HG03575 (cell line): ENCODE measurements at regions not wholly inside any gene's neighbourhood (a gene's known extent, or its start where the extent isn't known, plus 50 kb on each side); places are given as distances from the start of the nearest gene placed in this dataset.
"Not testable (repeated sequence)": the region's sequence is repeated elsewhere in the genome, so short reads cannot be mapped to it uniquely, and the experiment has no call there.

Experiments
- ATAC-seq: cut with Tn5 transposase; IDR thresholded peaks from one replicate; pipeline ENCODE4 v1.9.1; 2021; ENCODE audit not compliant: unreplicated experiment, insufficient number of reproducible peaks, low FRiP score; ENCODE audit errors: extremely low read depth

DNA sequence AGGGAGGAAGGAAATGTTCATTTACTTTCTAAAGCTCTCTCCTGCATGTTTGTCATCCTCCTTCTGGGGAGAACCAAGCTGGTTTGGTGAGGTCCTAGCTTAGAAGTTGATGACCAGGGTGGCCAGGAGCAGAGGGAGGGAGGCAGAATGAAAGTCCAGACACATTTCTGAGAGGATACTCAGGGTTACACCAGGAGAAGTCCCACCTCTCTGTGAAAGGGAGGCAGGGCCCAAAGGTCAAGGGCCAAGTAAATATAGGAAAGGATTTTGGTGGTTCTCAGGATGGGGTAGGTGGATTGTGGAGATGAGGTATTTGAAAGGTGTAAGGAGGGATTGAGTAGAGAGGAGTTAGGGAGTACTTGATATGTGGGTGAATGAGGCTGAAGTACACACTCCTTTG is 58.0 kb upstream of the FBXO11 start:
- no peak for ATAC-seq

DNA sequence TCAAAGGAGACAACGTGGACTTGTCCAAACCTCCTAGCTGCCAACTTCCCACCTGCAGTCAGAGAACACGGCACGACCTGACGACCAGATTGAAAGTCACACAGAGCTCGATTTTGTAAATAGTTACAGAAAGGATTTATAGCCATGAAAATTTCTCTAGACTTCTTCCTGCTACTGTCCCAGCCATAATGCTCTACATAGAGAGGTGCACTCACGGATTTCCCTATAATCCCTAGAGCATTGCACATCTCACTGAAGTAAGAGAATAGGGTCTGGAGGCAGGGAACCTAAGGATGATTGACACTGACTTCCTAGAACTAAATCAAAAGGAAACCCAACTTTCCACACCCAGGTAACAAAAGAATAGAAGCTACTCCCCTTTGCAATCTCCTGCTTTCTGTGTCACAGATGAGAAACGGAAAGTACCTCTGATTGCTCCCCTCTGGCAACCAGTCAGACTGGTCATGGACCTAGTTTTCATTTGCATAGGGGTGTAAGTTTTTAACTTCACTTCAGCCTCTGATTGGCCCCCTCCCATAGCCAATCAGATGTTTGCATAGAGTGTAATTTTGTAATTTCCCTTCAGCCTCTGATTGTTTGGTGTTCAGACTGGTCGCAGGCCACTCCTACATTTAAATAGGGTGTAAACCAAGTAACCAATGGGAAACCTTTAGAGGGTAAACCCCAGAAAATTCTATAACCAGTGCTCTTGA is 58.6 kb upstream of the FBXO11 start:
- ATAC-seq = no peak

DNA sequence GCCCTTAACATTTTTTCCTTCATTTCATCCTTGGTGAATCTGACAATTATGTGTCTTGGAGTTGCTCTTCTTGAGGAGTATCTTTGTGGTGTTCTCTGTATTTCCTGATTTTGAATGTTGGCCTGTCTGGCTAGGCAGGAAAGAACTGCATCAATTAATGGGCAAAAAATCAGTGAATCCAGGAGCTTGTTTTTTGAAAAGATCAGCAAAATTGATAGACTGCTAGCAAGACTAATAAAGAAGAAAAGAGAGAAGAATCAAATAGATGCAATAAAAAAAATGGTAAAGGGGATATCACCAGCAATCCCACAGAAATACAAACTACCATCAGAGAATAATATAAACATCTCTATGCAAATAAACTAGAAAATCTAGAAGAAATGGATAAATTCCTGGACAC is 70.4 kb upstream of the FBXO11 start:
- ATAC-seq = not testable (repeated sequence)

DNA sequence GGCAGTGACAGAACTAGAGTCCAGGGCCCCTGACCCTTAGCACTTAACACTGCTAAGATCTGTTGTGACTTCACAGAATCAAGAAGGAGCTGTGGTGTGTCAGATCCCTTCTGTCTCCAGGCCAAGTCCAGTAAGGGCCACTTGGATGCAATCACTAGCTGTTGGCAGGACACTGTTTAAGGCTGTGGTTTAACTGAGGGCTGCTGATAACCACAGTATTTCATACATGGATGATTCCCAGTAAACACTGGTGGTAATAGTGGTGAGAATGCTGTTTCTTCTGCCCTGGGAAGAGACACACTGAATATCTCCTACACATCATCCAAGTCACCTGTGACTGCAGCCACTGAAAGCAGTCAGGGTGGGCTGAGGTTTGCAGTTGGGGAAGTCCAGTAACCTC is 77.7 kb upstream of the FBXO11 start:
- ATAC-seq = no peak

DNA sequence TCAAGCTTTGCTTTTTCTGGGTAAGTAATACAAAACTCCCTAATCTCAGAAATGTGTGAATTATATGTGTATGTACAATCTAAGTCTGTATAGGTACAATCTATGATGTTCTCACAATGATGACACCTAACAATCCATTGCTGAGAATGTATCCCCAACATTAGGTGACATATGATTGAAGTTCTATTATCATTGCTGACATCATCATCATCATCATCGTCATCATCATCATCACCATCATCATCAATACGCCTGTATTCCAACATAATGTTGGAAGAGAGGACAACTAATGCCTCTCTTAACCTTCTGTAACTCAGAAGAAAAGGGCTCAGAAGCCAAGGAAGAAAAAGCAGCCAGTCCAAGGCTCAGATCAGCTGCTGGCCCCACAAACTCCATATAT is 84.2 kb upstream of the FBXO11 start:
- no peak for ATAC-seq

DNA sequence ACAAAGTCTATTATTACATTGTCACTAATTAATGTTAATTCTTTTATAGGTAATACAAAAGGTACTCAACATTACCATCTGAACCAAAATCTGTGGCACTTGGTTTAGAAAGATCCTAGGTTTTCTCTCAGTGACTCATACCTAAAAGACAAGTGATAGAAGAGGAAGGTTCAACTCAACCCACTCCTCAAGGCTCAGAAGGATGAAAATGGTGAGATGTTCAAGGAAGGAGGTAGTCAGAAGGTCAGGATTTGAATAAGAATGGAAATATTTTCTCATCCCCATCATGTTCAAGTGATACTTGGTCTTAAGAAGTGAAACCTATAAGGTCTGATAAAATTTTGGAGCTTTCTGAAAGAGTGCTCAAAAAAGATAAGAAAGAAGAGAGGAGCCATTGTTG is 86.4 kb upstream of the FBXO11 start:
- ATAC-seq = no peak

DNA sequence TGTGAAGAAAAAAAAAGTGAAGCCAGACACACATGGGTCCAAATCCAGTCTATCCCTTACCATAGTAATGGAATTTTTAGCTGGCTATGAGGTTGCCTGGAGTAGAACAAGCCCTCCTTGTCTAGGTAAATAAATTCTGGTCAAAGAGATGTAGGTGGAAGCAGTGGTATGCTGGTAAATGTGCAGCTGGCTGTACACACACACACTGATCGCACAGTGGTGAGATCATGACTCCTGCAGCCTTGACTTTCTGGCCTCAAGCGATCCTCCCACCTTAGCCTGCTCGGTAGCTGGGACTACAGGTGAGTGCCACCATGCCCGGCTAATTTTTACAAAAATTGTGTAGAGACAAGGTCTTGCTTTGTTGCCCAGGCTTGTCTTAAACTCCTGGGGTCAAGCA is 90.5 kb upstream of the FBXO11 start:
- no peak for ATAC-seq

DNA sequence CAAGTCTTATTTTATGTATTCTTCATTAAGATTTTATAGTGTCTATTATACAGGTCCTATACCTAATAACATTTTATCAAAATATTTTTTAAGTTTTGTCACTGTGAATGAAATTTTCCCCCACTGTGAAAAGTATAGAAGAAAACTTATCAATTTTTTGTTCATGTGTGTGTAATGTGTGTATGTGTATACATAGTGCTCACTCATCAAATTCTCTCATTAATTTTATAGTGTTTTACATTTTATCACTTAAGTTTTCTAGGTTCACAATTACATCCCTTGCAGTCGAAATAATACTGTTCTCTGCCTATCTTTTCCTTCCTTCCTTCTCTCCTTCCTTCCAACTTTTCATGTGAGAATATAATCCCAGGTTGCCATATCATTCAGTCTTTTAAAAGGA is 93.2 kb upstream of the FBXO11 start:
- ATAC-seq = no peak

DNA sequence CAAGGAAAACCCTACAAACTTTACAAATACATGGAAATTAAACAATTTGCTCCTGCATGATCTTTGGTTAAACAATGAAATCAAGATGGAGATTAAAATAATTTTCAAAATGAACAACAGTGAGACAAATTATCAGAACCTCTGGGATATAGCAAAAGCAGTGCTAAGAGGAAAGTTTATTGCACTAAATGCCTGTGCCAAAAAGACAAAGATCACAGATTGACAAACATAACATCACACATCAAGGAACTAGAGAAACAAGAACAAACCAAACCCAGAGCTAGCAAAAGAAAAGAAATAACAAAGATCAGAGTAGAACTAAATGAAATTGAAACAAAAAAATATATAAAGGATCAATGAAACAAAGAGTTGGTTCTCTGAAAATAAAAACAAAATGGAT is 95.2 kb upstream of the FBXO11 start:
- ATAC-seq = no peak

DNA sequence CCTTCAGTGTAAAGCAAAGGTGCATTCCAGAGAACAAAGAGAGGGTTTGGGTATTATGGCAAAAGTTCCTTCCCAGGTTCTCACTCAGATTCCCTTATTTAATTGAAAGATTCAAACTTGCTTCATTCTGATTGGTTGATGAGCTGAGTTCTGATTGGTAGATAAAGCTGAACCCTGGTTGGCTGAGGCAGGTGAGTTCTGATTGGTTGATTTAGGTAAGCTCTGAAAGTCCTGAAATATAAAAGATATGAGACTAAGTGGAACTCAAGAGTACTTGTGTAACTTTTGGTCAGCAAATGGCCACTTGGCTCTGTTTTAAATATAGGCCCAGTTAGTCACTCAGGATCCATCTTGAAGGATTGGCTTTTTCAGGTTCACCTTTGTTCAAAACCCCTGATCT is 99.8 kb upstream of the FBXO11 start:
- no peak for ATAC-seq

DNA sequence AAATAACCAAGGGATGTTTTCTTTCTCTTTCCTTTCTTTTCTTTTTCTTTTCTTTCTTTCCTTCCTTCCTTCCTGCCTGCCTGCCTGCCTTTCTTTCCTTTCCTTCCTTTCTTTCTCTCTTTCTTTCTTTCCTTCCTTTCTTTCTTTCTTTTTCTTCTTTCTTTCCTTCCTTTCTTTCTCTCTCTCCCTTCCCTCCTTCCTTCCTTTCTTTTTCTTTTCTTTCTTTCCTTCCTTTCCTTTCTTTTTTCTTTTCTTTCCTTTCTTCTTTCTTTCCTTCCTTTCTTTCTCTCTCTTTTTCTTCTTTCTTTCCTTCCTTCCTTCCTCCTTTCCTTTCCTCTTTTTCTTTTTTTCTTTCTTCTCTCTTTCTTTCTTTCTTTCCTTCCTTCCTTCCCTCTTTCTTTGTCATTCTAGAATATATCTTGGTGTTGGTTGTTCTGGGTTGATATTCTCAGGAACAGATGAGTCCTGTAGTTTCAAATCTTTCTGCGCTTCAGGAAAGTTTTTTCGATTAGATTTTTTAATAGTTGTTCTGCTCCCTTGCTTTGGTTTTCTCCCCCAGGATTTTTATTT is 101.5 kb upstream of the FBXO11 start:
- no peak for ATAC-seq

DNA sequence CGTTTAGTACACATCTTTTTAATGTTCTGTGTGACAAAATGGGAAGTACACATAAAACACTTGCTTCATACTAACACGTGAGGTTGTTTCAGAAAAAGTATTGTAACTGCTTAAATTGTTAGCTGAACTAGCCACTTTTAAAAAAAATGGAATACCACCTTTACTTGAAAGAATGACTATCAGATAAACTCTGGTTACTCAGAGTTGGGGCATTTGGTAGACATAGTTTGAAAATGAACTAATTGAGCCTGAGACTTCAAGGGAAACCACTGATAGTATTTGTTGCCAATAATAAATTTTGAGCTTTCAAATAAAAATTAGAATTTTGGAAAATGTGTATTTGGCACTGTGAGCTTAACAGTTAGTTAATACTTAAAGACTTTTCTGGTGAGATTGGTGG is 103.0 kb upstream of the FBXO11 start:
- ATAC-seq = no peak

DNA sequence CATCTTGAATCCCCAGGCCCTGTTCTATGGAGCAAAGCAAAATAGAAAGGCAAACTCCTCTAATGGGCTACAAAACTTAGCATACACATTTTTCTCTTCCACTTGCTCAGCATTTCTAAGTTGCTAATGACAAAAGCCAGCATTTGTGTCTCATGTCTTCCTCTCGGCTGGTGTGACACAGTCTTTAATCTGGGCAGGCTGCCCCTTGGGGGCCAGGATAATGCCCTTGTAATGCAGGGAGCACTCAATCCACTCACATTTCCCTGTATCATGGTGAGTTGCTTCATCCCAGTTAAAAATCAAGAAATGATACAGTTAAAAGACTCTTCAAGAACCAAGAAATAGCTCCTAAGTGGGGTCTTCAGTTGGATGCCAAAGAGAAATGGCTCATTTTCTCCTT is 109.1 kb upstream of the FBXO11 start:
- ATAC-seq = no peak

DNA sequence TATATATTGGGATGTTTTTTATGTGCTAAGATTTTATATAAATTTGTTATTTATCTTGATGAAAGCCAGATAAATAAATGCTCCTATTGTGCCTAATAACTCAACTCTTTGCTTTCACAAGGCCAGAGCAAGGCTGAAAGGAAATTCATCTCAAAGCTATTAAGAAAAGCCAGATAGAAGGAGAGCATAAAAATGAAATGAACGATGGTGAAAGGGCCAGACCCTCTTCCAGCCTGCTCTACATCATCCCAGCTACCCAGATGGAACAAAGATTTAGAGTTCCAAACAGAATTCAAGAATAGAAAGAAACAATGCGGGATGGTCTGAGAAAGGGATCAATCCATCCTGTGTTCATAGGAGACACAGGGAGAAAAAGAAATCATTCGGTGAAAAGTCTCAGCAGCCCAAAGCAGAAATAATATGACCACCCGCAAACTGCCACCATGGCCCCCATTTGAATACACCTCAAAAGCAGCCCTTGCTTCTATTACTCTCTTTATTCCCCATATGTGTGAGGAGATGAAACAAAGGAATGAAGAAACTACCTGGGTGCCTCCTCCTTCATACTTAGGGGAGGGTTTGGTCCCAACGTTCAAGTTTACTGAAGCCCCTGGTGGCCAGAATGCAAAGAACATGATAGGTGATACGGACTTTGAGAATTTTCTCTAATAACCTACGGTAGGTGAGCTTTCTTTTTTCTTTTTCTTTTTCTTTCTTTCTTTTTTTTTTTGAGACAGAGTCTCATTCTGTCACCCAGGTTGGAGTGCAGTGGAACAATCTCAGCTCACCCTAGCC is 110.1 kb upstream of the FBXO11 start:
- ATAC-seq = no peak

DNA sequence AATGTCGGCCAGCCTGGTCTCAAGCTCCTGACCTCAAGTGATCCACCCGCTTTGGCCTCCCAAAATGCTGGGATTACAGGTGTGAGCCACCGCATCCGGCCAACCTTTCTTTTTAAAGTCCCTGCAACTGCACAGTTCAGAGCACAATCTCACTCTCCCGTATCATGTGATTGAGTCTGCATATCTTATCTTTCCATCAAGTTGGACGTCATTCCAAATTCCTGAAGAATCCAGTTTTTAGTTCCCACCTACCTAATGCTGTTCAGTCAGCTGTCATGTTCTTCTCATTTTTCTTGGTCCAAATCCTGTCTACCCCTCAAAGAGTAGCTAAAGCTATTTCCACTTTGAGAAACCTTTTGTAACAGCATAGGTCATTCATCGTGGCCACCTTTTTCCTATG is 110.8 kb upstream of the FBXO11 start:
- ATAC-seq = no peak

DNA sequence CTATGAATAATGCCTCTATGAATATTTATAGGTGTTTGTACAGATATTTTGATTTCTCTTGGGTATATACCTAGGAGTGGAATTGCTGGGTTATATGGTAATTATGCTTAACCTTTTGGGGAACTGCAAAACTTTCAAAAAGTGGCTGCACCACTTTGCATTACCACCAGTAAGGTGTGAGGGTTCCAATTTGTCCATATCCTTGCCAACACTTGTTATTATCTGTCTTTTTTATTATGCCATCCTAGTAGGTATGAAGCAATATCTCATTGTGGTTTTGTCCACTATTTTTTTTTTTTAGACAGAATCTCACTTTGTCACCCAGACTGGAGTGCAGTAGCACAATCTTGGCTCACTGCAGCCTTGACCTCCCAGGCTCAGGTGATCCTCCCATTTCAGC is 112.2 kb upstream of the FBXO11 start:
- ATAC-seq = no peak

DNA sequence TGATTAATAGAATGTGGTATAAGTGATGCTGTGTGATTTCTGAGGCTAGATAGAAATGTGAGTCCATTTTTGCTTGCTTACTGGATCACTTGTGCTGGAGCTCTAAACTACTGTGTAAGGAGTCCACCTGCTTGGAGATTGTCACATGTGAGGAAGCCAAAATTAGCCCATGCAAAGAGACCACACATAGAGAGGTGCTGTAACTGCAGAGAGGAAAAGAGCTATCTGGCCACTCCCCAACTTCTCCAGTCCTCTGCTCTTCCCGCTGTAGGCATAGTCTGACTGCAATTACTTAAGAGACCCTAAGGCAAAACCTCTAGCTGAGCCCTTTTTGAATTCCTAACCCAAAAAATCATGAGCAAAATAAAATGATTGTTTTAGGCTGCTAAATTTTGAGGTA is 120.6 kb upstream of the FBXO11 start:
- no peak for ATAC-seq

DNA sequence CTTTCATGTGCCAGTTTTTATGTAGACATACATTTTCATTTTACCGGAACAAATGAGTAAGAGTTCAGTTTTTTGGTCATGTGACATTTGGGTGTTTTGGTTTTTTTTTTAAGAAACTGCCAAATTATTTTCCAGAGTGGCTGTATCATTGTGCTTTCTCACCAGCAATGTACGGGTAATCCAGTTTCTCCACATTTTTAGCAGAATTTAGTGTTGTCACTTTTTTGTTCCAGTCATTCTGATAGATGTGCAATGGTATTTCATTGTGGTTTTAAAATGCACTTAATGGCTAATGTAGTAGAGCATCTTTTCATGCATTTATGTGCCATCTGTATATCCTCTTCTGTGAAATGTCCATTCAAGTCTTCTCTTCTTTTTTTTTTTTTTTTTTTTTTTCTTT is 126.5 kb upstream of the FBXO11 start:
- no peak for ATAC-seq

DNA sequence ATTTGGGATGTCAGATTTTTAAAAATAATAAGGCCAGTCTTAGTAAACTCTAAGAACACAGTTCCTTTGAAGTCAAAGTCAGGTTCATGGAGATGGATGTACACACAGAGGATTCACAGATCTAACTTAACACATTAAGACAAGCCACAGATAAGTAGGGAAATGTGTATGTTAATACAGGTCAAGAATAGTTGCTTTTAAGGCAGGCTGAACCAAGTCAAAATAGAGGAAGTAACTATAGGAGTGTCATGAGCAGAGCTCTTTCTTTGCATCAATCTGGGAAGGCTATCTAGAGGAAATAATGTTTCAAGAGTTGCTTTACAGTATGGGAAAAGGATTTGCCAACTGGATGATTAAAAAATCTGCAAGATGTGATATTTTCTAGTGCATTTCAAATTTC is 128.0 kb upstream of the FBXO11 start:
- ATAC-seq = no peak

DNA sequence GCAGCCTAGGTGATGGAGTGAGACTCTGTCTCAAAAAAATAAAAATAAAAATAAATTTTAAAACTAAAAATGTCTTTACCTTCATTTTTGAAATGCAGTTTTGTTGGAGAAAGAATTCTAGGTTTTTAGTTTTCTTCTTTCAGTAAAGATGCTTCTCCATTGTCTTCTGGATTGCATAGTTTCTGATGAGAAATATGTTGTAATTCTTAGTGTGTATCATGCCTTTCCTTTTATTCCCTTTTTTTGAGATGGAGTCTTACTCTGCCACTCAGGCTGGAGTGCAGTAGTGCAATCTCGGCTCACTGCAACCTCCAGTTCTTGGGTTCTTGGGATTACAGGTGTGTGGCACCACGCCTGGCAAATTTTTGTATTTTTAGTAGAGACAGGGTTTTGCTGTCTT is 130.0 kb upstream of the FBXO11 start:
- no peak for ATAC-seq
